Mucosa of descending colon (tissue), 3 donors: ENCODE measurements at regions not wholly inside any gene's neighbourhood (a gene's known extent, or its start where the extent isn't known, plus 50 kb on each side); places are given as distances from the start of the nearest gene placed in this dataset.
"Not testable (repeated sequence)": the region's sequence is repeated elsewhere in the genome, so short reads cannot be mapped to it uniquely, and the experiment has no call there.

Experiments used
- ATAC-seq: fragments of 200-7000 bp; cut with Tn5 transposase; one replicate; pipeline ENCODE4 v1.9.1; 2020; ENCODE audit warnings: mild to moderate bottlenecking, moderate library complexity
- DNase-seq, 3 donors: peaks; one replicate each; pipeline ENCODE4 v3.0.0-alpha.2; 2020
- H3K36me3 ChIP-seq: fragments of 200-600 bp; one replicate; pipeline ENCODE4 v1.8.0; 2021; ENCODE audit warnings: low read depth, mild to moderate bottlenecking
- H3K4me1 ChIP-seq: fragments of 200-600 bp; one replicate; pipeline ENCODE4 v1.8.0; 2021; ENCODE audit warnings: low read depth, mild to moderate bottlenecking
- H3K4me3 ChIP-seq: fragments of 200-600 bp; one replicate; pipeline ENCODE4 v1.8.0; 2021; ENCODE audit warnings: mild to moderate bottlenecking
- H3K9me3 ChIP-seq: fragments of 200-600 bp; one replicate; pipeline ENCODE4 v1.8.0; 2021; ENCODE audit warnings: mild to moderate bottlenecking
- CTCF ChIP-seq: fragments of 200-600 bp; IDR thresholded peaks from one replicate; pipeline ENCODE4 v1.8.0; 2022; ENCODE audit warnings: antibody characterized with exemption, mild to moderate bottlenecking
- intact Hi-C, 2 donors: fragments of 100-400 bp; cut with DNase I in 1 of 2; cut with micrococcal nuclease in 1 of 2; formaldehyde crosslinking; loops; one replicate each; pipeline versions ENCODE4 v1.11.0 to v1.11.1; 2022; cut with DNase I, micrococcal nuclease
- donor health status: DM: no; HTN: no; CAD: no; lungs with moderate emphysema.
- donor health status: DM: no; HTN: no; CAD: no.
- donor health status: DM: no; HTN: yes; CAD: no.

DNA sequence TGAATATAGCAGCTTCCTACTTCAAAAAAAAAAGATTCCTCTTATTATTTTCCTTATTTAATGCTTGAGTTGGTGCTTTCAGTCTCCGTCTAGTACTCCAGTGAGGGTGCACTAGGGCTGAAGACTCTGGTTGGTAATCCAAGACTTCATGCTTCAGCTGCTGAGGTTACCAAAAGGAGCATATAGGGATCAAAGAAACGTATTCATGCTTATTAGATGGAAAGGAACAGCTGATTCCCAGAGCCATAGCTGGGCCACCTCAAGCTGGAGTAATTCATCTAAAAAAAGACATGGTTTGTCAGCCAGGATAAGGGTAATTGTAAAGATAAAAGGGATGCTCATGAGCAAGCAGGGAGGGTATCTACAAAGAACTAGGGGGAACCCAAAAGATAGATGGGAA is 131.7 kb upstream of the FAM47B start:
- H3K9me3 ChIP-seq: no peaks in the 10 kb centered on the region
- no peaks in the 10 kb centered on the region for H3K4me1 ChIP-seq
- DNase-seq (no peak), ATAC-seq (no peak)
- no peak overlapping the region for H3K4me3 ChIP-seq
- no peak for TF ChIP-seq CTCF
- intact Hi-C loops: no loop called here
- no peaks in the 10 kb centered on the region for H3K36me3 ChIP-seq

DNA sequence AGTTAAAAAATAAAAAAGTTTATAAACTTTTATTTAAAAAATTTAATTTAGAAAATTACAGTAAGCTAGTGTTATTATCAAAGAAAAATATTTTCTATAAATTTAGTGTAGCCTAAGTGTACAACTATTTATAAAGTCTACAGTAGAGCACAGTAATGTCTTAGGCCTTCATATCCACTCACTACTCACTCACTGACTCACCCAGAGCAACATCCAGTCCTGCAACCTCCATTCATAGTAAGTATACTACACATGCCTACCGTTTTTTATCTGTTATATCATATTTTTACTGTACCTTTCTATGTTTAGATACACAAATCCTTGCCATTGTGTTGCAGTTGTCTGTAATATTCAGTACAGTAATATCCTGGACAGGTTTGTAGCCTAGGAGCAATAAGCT is 129.0 kb upstream of the FAM47B start:
- no peaks in the 10 kb centered on the region for H3K36me3 ChIP-seq
- H3K4me1 ChIP-seq: no peaks in the 10 kb centered on the region
- no peaks in the 10 kb centered on the region for H3K9me3 ChIP-seq
- no peak for TF ChIP-seq CTCF
- ATAC-seq: no peak
- H3K4me3 ChIP-seq: no peak overlapping the region
- no peak for DNase-seq
- intact Hi-C loops: no loop called here

DNA sequence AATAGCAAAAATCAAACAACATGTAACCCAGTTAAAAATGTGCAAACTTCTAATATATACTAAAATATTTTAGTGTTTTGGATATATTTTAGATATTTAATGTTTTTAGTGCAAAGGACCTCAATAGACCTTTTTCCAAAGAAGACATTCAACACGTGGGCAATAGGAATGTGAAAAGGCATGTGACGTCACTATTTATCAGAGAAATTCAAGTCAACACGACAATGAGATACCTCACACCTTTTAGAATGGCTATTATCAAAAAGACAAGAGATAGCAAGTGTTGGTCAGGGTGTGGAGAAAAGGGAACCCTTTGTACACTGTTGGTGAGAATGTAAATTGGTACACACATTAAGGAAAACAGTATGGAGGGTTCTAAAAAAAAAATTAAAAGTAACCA is 115.6 kb upstream of the FAM47B start:
- no peak for DNase-seq
- no peak for TF ChIP-seq CTCF
- Histone ChIP-seq H3K36me3 (no peaks in the 10 kb centered on the region), H3K4me1 (no peaks in the 10 kb centered on the region), H3K9me3 (no peaks in the 10 kb centered on the region), H3K4me3 (no peak overlapping the region)
- intact Hi-C loops: no loop called here
- ATAC-seq: no peak

GRCh38 chrX:34839451-34839850 is 103.1 kb upstream of the FAM47B start:
- intact Hi-C loops: no loop called here
- no peak for DNase-seq

DNA sequence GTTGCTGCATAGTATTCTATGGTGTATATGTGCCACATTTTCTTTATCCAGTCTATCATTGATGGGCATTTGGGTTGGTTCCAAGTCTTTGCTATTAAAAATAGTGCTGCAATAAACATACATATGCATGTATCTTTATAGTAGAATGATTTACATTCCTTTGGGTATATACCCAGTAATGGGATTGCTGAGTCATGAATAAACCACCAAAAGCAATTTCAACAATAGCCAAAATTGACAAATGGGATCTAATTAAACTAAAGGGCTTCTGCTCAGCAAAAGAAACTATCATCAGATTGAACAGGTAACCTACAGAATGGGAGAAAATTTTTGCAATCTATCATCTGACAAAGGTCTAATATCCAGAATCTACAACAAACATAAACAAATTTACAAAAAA is 101.4 kb upstream of the FAM47B start:
- H3K9me3 ChIP-seq, ATAC-seq, H3K4me3 ChIP-seq, intact Hi-C loops, H3K4me1 ChIP-seq, H3K36me3 ChIP-seq, DNase-seq: not testable (repeated sequence)

More at GRCh38 chrX:34839451-34839850, 103.1 kb upstream of the FAM47B start:
- no peaks in the 10 kb centered on the region for H3K4me1 ChIP-seq
- no peaks in the 10 kb centered on the region for H3K36me3 ChIP-seq
- TF ChIP-seq CTCF: no peak
- H3K4me3 ChIP-seq: no peak overlapping the region
- ATAC-seq: no peak
- no peaks in the 10 kb centered on the region for H3K9me3 ChIP-seq

GRCh38 chrX:34848281-34848680 is 94.3 kb upstream of the FAM47B start:
- no peak for TF ChIP-seq CTCF
- Histone ChIP-seq H3K9me3 (no peaks in the 10 kb centered on the region), H3K4me1 (no peaks in the 10 kb centered on the region), H3K36me3 (no peaks in the 10 kb centered on the region), H3K4me3 (no peak overlapping the region)
- intact Hi-C loops: no loop called here
- ATAC-seq (no peak), DNase-seq (no peak)
